ENCODE measurements at regions not wholly inside any gene's neighbourhood (a gene's known extent, or its start where the extent isn't known, plus 50 kb on each side); places are given as distances from the start of the nearest gene placed in this dataset.
"Not testable (repeated sequence)": the region's sequence is repeated elsewhere in the genome, so short reads cannot be mapped to it uniquely, and the experiment has no call there.

GRCh38 chr1:82152356-82153271 is 351.9 kb downstream of the ADGRL2 start:
- DNase-seq = no peak

- DNase-seq = no peak
Measured at GRCh38 chr1:82145656-82146055, 344.9 kb downstream of the ADGRL2 start.

- DNase-seq = no peak
Measured at GRCh38 chr1:82143108-82143833, 342.5 kb downstream of the ADGRL2 start.

GRCh38 chr1:82141390-82141789 is 340.7 kb downstream of the ADGRL2 start:
- DNase-seq = no peak

- no peak for DNase-seq
Measured at GRCh38 chr1:82139751-82140468, 339.2 kb downstream of the ADGRL2 start.

- DNase-seq = not testable (repeated sequence)
Measured at GRCh38 chr1:82136351-82136750, 335.6 kb downstream of the ADGRL2 start.

GRCh38 chr1:82125866-82126265 is 325.1 kb downstream of the ADGRL2 start:
- no peak for DNase-seq

GRCh38 chr1:82125119-82125518 is 324.4 kb downstream of the ADGRL2 start:
- no peak for DNase-seq

- no peak for DNase-seq
Measured at GRCh38 chr1:82121421-82121820, 320.7 kb downstream of the ADGRL2 start.

GRCh38 chr1:82116105-82116504 is 315.4 kb downstream of the ADGRL2 start:
- DNase-seq = no peak

GRCh38 chr1:82114887-82115286 is 314.2 kb downstream of the ADGRL2 start:
- no peak for DNase-seq

GRCh38 chr1:82110366-82111254 is 309.9 kb downstream of the ADGRL2 start:
- no peak for DNase-seq

- DNase-seq = no peak
Measured at GRCh38 chr1:82108843-82109242, 308.1 kb downstream of the ADGRL2 start.

GRCh38 chr1:82106672-82107071 is 305.9 kb downstream of the ADGRL2 start:
- DNase-seq = no peak

GRCh38 chr1:82099170-82099569 is 298.4 kb downstream of the ADGRL2 start:
- no peak for DNase-seq

GRCh38 chr1:82094136-82094535 is 293.4 kb downstream of the ADGRL2 start:
- DNase-seq = no peak

GRCh38 chr1:82091729-82092128 is 291.0 kb downstream of the ADGRL2 start:
- no peak for DNase-seq

GRCh38 chr1:82091265-82091664 is 290.5 kb downstream of the ADGRL2 start:
- DNase-seq = no peak

GRCh38 chr1:82090104-82090503 is 289.4 kb downstream of the ADGRL2 start:
- no peak for DNase-seq

GRCh38 chr1:82086739-82087138 is 286.0 kb downstream of the ADGRL2 start:
- no peak for DNase-seq

- DNase-seq = no peak
Measured at GRCh38 chr1:82079607-82080006, 278.9 kb downstream of the ADGRL2 start.

GRCh38 chr1:82073659-82074058 is 272.9 kb downstream of the ADGRL2 start:
- no peak for DNase-seq

Data from NCI-H1930 (cell line).